ENCODE measurements at regions not wholly inside any gene's neighbourhood (a gene's known extent, or its start where the extent isn't known, plus 50 kb on each side); places are given as distances from the start of the nearest gene placed in this dataset.
A peak's percentile ranks its signal among the peaks of the same experiment; 100 is the strongest.
"Not testable (repeated sequence)": the region's sequence is repeated elsewhere in the genome, so short reads cannot be mapped to it uniquely, and the experiment has no call there.

- no peak for DNase-seq
These were observed 743.8 kb downstream of the TAF11L14 start for GRCh38 chr5:18378066-18378465.

DNA sequence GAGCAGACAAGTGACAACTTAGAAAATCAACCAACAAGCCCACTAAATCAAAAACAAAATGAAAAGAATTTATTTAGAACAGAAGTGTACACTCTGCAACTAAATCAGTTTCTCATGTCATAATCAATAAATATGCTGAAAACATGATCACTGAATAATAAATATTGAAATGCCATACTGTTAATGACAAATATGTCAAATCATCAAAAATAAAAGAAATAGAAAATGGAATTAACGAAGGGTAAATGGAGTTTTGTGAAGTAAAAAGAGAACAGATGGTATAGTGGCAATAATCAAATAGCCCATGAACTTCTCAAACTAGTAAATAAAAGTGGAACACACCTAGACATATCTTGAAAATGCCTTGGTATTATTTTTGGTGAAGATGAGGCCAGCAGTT lies 744.9 kb downstream of the TAF11L14 start:
- DNase-seq = no peak

DNA sequence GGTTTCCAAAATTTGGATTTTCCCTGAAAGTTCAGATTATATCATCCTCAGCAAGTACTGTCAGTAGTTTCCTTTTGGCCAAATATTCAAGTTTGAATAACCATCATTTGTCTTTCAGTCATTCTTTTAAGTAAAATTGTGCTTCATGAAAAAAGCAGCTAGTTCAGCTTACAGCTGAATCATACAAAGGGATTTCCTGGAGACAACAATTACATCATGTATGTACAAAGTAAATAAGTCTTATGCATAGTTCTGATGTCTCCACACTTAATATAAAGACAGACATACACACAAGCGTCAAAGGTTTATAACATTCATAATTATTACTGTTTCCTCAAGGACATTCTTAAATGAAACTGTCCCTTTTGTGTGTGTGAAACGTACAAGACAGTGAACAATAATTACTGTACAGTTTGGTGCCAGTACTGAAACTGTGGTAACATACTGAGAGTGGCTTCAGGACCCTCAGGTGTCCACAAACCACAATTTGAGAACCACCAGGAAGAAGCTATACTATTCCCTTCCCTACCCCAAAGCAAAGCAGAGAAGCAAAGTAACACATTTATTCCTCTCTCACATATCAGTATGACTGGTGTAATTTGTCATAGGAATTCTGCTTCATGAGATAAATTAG lies 746.6 kb downstream of the TAF11L14 start:
- DNase-seq = no peak

DNA sequence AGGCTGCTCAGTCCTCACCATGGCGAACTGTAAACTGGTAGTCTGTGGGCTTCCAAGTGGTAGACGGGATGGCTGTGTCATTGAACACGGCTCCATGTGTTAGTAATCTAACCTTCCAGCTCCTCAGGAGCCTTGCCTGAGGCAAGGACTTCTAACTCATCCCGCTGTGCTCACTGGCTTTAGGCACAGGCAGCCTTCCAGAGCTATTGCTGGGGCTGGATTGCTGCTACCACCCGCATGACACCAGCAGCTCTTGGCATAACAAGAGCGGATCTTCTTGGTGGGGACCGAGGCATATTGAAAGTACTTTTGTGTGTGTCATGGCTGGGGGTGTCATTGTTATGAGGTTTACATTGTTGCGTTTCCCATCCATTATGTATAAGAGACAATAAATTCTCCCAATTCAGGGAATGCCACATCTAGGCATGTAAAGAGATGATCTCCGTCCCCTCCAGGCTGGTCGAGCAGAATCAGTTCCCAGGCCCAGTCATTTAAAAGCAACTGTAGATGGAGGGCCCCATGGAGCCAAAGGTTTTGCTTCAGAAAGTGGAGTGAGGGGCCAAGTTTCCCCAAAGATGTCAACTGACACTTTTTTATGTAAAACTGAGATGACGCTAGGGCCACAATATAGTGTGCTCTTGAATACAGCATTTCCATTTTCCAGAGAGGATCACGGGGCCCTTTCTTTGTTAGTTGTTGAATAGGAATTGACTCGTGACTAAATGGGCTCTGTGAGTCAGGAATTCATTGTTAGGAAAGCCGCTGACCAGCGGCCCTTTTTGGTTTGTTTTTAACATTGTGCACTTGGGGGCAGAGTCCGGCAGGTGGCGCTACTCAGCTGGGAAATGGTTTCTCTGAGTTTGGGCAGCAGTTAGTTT lies 759.5 kb downstream of the TAF11L14 start:
- peak; percentile 3 to 48 for DNase-seq

DNA sequence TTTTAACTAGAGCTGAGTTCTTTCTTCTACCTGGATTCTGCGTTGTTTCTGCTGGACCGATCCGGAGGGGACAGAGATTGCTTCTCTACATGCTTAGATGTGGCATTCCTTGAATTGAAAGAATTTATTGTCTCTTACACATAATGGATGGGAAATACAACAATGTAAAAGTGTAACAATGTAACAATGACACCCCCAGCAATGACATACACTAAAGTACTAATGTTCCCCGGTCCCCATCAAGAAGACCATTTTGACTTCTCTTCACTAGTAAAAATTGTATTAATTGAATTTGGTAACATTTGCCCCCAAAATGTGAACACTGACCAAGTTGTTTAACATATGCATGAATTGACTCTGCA lies 760.2 kb downstream of the TAF11L14 start:
- DNase-seq = no peak

DNA sequence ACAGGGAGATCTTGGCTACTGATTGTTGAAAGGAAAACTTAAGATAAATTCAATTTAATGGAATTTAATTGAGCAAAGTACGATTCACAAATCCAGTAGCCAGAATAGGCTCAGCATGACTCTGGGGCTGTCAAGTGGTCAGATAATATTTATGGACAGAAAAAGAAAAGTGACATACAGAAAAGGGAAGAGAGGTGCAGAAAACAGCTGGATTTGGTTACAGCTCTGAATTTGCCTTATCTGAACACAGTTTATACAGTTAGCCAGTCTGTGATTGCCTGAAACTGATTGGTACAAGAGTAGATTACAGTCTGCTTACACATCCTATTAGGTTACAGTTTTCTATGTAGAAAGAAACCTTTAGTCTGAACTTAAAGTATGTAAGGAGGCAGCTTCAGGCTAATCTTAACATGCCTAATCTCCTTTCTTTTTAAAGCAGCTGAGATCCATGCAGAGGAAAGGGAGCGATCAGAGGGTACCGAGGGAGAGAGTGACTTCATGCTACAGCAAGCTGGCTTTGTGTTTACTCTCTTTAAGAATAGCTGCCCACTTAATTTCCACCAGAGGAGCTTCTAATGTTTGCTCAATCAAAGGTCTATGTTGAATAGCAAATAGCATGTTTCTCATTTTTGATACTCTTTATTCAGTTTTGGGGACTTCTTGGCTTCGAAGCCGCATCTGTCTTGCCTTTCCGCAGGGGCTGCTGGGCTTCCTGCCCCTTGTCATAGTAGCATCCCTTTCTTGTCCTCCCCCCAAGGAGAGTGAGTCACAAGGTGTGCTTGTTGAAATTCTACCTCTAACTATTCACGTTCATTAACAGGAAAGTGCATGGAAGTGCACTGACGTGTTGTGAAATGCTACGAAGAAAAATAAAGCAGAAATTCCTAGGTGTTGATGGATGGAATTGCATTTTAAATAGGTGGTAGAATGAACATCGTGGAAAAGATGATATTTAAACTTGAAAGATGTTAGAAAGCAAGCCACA lies 761.2 kb downstream of the TAF11L14 start:
- DNase-seq = no peak

DNA sequence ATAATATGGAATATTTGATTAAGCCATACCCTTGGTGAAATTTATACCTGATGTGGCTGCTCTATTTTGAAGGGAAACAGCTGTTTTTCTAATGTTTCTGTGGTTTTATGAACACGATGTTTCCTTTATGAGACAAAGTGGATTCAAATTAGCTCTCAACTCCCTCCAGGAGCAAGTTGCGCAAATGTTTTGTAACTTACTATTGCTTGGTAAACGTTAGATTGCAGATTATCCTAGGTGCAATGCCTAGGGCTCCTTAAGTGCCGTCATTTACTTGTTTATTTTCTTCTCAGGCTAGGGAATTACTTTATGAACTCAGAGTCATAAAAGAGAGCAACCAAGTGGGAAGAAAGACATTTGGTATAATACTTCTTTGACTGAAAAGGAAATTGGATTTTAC lies 763.1 kb downstream of the TAF11L14 start:
- DNase-seq = no peak

DNA sequence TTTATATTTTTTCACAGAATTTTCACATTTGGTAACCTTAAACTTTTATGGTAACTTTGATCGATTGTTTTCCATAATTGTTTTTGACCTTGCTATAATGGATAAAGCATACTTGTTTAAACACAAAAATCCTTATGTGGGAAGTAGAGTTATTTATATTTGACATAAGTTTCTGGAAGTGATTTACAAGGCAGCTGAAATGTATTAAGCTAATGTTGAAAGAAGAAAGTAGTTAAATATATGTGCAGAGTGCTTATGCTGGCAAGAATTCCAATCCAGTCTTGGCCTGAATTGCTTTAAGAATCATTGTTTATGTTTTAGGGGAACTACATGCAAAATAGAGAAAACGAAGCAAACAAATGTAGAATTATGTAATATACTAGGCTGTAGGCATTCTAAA lies 763.6 kb downstream of the TAF11L14 start:
- DNase-seq = no peak

- not testable (repeated sequence) for DNase-seq
These were observed 765.4 kb downstream of the TAF11L14 start for GRCh38 chr5:18399461-18400327.

DNA sequence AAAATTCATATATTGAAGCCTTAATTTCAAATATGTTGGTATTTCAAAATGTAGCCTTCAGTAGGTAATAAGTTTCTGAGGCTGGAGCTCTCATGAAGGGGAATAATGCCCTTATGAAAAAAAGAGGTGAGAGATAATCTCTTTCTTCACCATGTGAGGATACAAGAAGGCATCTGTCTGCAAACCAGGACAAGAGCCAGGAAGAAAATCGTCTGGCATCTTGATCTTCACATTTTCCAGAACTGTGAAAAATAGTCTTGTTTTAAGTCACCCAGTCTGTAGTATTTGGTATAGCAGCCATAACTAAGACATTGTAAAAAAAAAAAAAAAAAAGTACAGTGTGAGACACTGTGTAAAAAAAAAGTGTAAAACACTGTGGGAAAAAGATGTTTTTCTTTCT lies 768.9 kb downstream of the TAF11L14 start:
- DNase-seq = no peak

GRCh38 chr5:18403941-18404438 lies 769.7 kb downstream of the TAF11L14 start:
- DNase-seq = no peak

DNA sequence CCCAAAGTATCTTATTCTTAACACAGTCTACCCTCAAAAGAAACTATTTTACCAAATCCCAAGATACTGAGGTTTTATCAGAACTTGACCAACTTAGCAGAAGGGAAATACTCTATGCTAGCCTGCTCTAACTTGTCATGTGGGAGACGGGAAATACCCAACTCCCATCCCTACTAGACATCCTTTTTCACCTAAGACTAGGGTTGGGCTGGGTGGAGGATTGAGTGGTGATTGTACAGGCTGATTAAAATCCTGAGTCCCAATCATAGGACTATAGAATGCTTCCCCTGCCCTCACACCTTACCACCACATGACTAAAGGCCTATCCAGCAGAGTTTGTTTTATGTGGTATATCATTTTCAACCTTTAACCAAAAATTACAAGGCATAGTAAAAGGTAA lies 786.5 kb downstream of the TAF11L14 start:
- no peak for DNase-seq

DNA sequence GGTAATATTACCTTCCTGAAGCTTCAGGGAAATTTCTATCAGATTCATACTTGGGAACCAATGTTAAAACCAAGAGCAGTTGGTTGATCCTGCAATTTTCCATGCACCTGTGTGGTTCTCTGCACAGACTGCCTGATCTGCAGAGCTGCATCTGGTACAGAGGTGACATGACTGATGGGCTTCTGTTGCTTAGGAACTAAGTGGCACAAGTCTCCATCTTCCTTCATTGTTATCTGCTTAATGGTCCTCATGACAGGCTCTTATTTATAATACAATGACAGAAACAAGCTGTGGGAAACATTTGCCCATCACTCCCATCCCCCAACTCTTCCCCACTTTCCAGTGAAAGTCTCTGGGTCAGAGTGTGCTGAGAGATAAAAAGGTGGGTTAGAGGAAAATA lies 799.1 kb downstream of the TAF11L14 start:
- no peak for DNase-seq

DNA sequence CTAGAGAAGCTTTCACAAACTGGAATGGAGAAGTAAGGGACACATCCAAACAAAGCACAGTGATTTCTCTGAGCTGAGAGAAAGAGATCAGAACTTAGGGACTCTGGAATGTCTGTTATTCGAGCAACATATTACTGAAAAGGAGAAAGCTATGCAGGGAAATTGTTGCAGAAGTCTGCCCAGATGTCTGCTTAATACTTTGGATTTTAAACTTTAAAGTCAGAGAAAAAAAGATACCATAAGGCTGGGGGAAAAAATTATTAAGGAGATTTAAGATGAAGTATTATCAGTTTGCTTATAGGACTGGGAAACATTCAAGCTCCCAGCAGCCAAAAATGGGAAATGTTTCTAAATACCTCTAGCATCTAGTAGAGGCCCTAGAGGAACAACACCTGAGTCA lies 803.9 kb downstream of the TAF11L14 start:
- no peak for DNase-seq

- DNase-seq = no peak
These were observed 821.3 kb downstream of the TAF11L14 start for GRCh38 chr5:18455521-18455920.

GRCh38 chr5:18457255-18457654 lies 823.0 kb downstream of the TAF11L14 start:
- DNase-seq = no peak

DNA sequence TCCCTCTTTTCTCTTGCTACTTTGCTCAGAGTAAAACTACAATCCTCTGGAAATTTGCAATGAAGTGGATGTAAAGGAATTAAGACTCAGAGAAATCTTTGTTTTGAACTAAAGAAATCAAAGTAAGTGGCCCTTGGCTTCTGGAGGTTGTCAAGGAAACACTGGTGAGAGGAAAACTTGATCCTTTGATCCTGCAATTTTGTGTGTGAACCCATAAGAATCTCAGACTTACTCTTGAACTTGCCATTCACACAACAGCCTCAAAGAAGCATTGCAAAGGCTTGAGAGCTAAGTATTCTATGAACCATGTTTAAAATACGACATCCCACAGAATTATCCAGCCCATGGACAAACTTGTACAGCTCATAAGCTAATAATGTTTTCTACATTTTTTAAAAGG lies 827.5 kb downstream of the TAF11L14 start:
- DNase-seq = no peak

- peak; percentile 49 to 82 for DNase-seq
These were observed 831.8 kb downstream of the TAF11L14 start for GRCh38 chr5:18465833-18466681.

DNA sequence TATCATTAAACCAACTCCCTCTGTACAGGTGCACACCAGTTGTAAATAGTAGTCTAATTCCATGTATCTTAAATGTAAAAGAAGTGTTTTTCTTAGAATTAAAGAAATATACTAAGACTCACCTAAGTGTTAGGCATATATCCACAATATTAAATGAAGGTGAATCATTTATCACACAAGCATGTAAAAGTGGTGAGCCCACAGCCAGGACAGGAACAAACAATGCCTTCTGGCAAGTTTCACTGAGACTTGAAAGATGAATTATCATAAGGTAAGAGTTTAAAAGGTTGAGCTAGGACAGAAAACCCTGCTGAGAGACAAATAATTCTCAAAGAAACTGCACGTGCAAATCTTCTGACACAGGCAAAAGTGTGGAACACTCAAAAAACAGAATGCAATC lies 832.5 kb downstream of the TAF11L14 start:
- no peak for DNase-seq

DNA sequence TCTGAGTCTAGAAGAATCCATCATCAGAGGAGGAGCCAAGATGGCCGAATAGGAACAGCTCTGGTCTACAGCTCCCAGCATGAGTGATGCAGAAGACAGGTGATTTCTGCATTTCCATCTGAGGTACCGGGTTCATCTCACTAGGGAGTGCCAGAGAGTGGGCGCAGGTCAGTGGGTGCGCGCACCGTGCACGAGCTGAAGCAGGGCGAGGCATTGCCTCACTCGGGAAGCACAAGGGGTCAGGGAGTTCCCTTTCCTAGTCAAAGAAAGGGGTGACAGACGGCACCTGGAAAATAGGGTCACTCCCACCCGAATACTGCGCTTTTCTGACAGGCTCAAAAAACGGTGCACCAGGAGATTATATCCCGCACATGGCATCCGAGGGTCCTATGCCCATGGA lies 837.5 kb downstream of the TAF11L14 start:
- DNase-seq = not testable (repeated sequence)

- no peak for DNase-seq
These were observed 849.2 kb downstream of the TAF11L14 start for GRCh38 chr5:18483451-18483850.
